ENCODE measurements at regions not wholly inside any gene's neighbourhood (a gene's known extent, or its start where the extent isn't known, plus 50 kb on each side); places are given as distances from the start of the nearest gene placed in this dataset.
"Not testable (repeated sequence)": the region's sequence is repeated elsewhere in the genome, so short reads cannot be mapped to it uniquely, and the experiment has no call there.

- no peak for DNase-seq
Measured at GRCh38 chr9:95729046-95729445, 146.4 kb upstream of the ERCC6L2 start.

GRCh38 chr9:95727947-95728520, 147.5 kb upstream of the ERCC6L2 start:
- no peak for DNase-seq

- no peak for DNase-seq
Measured at GRCh38 chr9:95726756-95727155, 148.7 kb upstream of the ERCC6L2 start.

GRCh38 chr9:95725045-95725444, 150.4 kb upstream of the ERCC6L2 start:
- peak; percentile 2 for DNase-seq

- peak; percentile 24 for DNase-seq
Measured at GRCh38 chr9:95724253-95724991, 151.1 kb upstream of the ERCC6L2 start.

GRCh38 chr9:95722141-95722540, 153.3 kb upstream of the ERCC6L2 start:
- no peak for DNase-seq

- no peak for DNase-seq
Measured at GRCh38 chr9:95721061-95721531, 154.4 kb upstream of the ERCC6L2 start.

- no peak for DNase-seq
Measured at GRCh38 chr9:95720496-95720895, 155.0 kb upstream of the ERCC6L2 start.

- DNase-seq, result no peak
Measured at GRCh38 chr9:95719354-95719753, 156.1 kb upstream of the ERCC6L2 start.

GRCh38 chr9:95718263-95718662, 157.2 kb upstream of the ERCC6L2 start:
- no peak for DNase-seq

GRCh38 chr9:95715868-95716435, 159.5 kb upstream of the ERCC6L2 start:
- no peak for DNase-seq

GRCh38 chr9:95710446-95710845, 165.0 kb upstream of the ERCC6L2 start:
- no peak for DNase-seq

GRCh38 chr9:95696701-95697100, 178.8 kb upstream of the ERCC6L2 start:
- no peak for DNase-seq

GRCh38 chr9:95691435-95691834, 174.7 kb upstream of the PTCH1 start:
- no peak for DNase-seq

GRCh38 chr9:95689669-95690068, 172.9 kb upstream of the PTCH1 start:
- DNase-seq, result no peak

- DNase-seq, result no peak
Measured at GRCh38 chr9:95684516-95684915, 167.7 kb upstream of the PTCH1 start.

- DNase-seq, result not testable (repeated sequence)
Measured at GRCh38 chr9:95680306-95680705, 163.5 kb upstream of the PTCH1 start.

GRCh38 chr9:95679874-95680273, 163.1 kb upstream of the PTCH1 start:
- no peak for DNase-seq

- DNase-seq, result no peak
Measured at GRCh38 chr9:95678759-95679158, 162.0 kb upstream of the PTCH1 start.

- DNase-seq, result no peak
Measured at GRCh38 chr9:95670122-95670521, 153.4 kb upstream of the PTCH1 start.

GRCh38 chr9:95669253-95669652, 152.5 kb upstream of the PTCH1 start:
- no peak for DNase-seq

- DNase-seq, result no peak
Measured at GRCh38 chr9:95667789-95668188, 151.0 kb upstream of the PTCH1 start.

- no peak for DNase-seq
Measured at GRCh38 chr9:95666785-95667155, 150.0 kb upstream of the PTCH1 start.

GRCh38 chr9:95666096-95666784, 149.5 kb upstream of the PTCH1 start:
- no peak for DNase-seq

Data from activated T-cell treated with anti-CD3 and anti-CD28 coated beads for 4 hours (primary cell).